ENCODE measurements at regions not wholly inside any gene's neighbourhood (a gene's known extent, or its start where the extent isn't known, plus 50 kb on each side); places are given as distances from the start of the nearest gene placed in this dataset.

DNA sequence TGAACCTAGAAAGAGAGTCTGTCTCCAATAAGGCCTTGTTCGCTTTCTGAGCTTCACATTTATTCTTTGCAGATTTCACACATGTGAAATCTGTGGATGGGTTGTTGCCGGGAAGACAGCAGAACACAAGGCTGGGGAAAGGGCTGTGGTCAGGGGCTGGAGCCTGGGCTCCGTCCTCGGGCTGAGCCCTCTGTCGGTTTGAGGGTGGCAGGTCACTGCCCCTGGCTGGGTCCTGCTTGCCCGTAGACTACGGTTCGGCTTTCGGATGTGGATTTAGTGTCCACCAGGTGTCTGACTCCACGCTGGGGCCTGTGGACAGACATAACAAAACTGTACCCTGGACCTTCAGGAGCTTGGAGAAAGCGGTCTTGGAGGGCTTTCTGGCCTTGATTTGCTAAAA, 117.0 kb upstream of the ALX4 start:
- no peak overlapping the region for H3K27ac ChIP-seq (ENCODE audit: low read length)
- no peak overlapping the region for H3K4me3 ChIP-seq (ENCODE audit: low read length)
- H3K4me1 ChIP-seq (ENCODE audit: low read length) = no peaks in the 10 kb centered on the region
- TF ChIP-seq, protein P1, sequence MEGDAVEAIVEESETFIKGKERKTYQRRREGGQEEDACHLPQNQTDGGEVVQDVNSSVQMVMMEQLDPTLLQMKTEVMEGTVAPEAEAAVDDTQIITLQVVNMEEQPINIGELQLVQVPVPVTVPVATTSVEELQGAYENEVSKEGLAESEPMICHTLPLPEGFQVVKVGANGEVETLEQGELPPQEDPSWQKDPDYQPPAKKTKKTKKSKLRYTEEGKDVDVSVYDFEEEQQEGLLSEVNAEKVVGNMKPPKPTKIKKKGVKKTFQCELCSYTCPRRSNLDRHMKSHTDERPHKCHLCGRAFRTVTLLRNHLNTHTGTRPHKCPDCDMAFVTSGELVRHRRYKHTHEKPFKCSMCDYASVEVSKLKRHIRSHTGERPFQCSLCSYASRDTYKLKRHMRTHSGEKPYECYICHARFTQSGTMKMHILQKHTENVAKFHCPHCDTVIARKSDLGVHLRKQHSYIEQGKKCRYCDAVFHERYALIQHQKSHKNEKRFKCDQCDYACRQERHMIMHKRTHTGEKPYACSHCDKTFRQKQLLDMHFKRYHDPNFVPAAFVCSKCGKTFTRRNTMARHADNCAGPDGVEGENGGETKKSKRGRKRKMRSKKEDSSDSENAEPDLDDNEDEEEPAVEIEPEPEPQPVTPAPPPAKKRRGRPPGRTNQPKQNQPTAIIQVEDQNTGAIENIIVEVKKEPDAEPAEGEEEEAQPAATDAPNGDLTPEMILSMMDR (IDR thresholded peaks at IDR 0.05; ENCODE audit: low read depth, low read length) = no peak
- no peak for TF ChIP-seq EZH2phosphoT487 (IDR thresholded peaks at IDR 0.05; ENCODE audit: low read depth)
- no peaks in the 10 kb centered on the region for H3K9me3 ChIP-seq (ENCODE audit: insufficient read depth, low read length)
- H3K79me2 ChIP-seq (ENCODE audit: low read length) = no peaks in the 10 kb centered on the region
- no peaks in the 10 kb centered on the region for H4K20me1 ChIP-seq (ENCODE audit: insufficient read depth, low read length)
- H3K27me3 ChIP-seq (ENCODE audit: low read depth, low read length) = peaks cover 31% of the 10 kb centered on the region
- no peak overlapping the region for H3K9ac ChIP-seq (ENCODE audit: low read length)
- no peak overlapping the region for H3K4me2 ChIP-seq (ENCODE audit: low read length)
- no peaks in the 10 kb centered on the region for H3K36me3 ChIP-seq (replicated peaks; ENCODE audit: low read depth, low read length)
- no peak overlapping the region for H2AFZ ChIP-seq (ENCODE audit: low read depth, low read length)

GRCh38 chr11:44427432-44427831, 117.5 kb upstream of the ALX4 start:
- Histone ChIP-seq H3K4me3 (ENCODE audit: low read length) (no peak overlapping the region), H4K20me1 (ENCODE audit: insufficient read depth, low read length) (no peaks in the 10 kb centered on the region), H3K27ac (ENCODE audit: low read length) (no peak overlapping the region), H3K27me3 (ENCODE audit: low read depth, low read length) (peaks cover 35% of the 10 kb centered on the region), H3K9ac (ENCODE audit: low read length) (no peak overlapping the region), H3K79me2 (ENCODE audit: low read length) (no peaks in the 10 kb centered on the region), H3K4me2 (ENCODE audit: low read length) (no peak overlapping the region), H2AFZ (ENCODE audit: low read depth, low read length) (no peak overlapping the region), H3K36me3 (replicated peaks; ENCODE audit: low read depth, low read length) (no peaks in the 10 kb centered on the region), H3K9me3 (ENCODE audit: insufficient read depth, low read length) (no peaks in the 10 kb centered on the region), H3K4me1 (ENCODE audit: low read length) (no peaks in the 10 kb centered on the region)
- no peak for TF ChIP-seq EZH2phosphoT487 (IDR thresholded peaks at IDR 0.05; ENCODE audit: low read depth)
- TF ChIP-seq, protein P1 (IDR thresholded peaks at IDR 0.05; ENCODE audit: low read depth, low read length) = peak; percentile 56

GRCh38 chr11:44430140-44430539, 120.2 kb upstream of the ALX4 start:
- TF ChIP-seq, protein P1 (IDR thresholded peaks at IDR 0.05; ENCODE audit: low read depth, low read length) = no peak
- TF ChIP-seq EZH2phosphoT487 (IDR thresholded peaks at IDR 0.05; ENCODE audit: low read depth) = no peak
- Histone ChIP-seq H3K4me1 (ENCODE audit: low read length) (no peaks in the 10 kb centered on the region), H2AFZ (ENCODE audit: low read depth, low read length) (no peak overlapping the region)

DNA sequence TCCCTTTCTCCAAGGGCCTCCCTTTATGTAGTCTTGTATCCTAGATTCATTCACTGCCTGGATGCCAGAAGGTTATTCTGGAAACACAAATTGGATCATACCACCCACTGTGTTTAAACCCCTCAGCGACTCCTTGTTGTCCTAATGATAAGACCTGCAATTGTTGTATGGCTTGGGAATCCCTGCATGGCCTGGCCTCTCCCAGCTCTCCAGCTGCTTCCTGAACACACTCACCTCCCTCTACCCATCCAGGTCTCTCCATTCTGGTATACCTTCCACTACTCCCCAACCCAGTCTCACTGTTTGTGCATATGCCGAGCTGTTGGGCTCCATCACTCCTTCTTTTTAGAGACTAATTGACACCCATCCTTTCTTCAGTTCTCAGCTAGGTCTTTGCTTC, 124.3 kb upstream of the ALX4 start:
- Histone ChIP-seq H3K9ac (ENCODE audit: low read length) (no peak overlapping the region), H3K27ac (ENCODE audit: low read length) (no peak overlapping the region), H3K4me3 (ENCODE audit: low read length) (no peak overlapping the region), H3K9me3 (ENCODE audit: insufficient read depth, low read length) (no peaks in the 10 kb centered on the region), H3K4me2 (ENCODE audit: low read length) (no peak overlapping the region), H4K20me1 (ENCODE audit: insufficient read depth, low read length) (no peaks in the 10 kb centered on the region), H3K4me1 (ENCODE audit: low read length) (no peaks in the 10 kb centered on the region), H3K79me2 (ENCODE audit: low read length) (no peaks in the 10 kb centered on the region), H3K36me3 (replicated peaks; ENCODE audit: low read depth, low read length) (no peaks in the 10 kb centered on the region), H2AFZ (ENCODE audit: low read depth, low read length) (no peak overlapping the region), H3K27me3 (ENCODE audit: low read depth, low read length) (peaks cover 60% of the 10 kb centered on the region)
- no peak for TF ChIP-seq EZH2phosphoT487 (IDR thresholded peaks at IDR 0.05; ENCODE audit: low read depth)
- TF ChIP-seq, protein P1 (IDR thresholded peaks at IDR 0.05; ENCODE audit: low read depth, low read length) = no peak

More at GRCh38 chr11:44430140-44430539, 120.2 kb upstream of the ALX4 start:
- Histone ChIP-seq H4K20me1 (ENCODE audit: insufficient read depth, low read length) (no peaks in the 10 kb centered on the region), H3K36me3 (replicated peaks; ENCODE audit: low read depth, low read length) (no peaks in the 10 kb centered on the region), H3K4me3 (ENCODE audit: low read length) (no peak overlapping the region), H3K79me2 (ENCODE audit: low read length) (no peaks in the 10 kb centered on the region), H3K9ac (ENCODE audit: low read length) (no peak overlapping the region), H3K9me3 (ENCODE audit: insufficient read depth, low read length) (no peaks in the 10 kb centered on the region), H3K4me2 (ENCODE audit: low read length) (no peak overlapping the region), H3K27me3 (ENCODE audit: low read depth, low read length) (peaks cover 54% of the 10 kb centered on the region), H3K27ac (ENCODE audit: low read length) (no peak overlapping the region)

Data from OCI-LY3 (cell line).